ENCODE measurements at regions not wholly inside any gene's neighbourhood (a gene's known extent, or its start where the extent isn't known, plus 50 kb on each side); places are given as distances from the start of the nearest gene placed in this dataset.

DNA sequence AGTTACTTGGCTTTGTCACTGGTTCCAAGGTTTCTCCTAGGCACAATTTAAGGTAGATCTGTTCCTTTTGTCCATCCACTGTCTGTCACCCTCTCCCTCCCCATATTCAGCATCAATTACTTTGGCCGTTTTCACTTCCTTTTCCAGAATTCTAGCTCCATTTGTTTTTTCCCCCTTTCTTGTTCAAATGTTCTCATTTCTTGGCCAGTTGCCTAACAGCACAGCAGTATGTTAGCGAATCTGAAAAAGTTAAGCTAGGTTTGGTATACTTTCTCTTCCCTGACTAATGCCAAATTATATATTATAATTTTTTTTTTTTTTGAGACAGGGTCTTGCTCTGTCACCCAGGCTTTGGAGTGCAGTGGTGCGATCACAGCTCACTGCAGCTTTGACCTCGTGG lies 409.1 kb upstream of the TEX13C start:
- TF ChIP-seq, protein P1, sequence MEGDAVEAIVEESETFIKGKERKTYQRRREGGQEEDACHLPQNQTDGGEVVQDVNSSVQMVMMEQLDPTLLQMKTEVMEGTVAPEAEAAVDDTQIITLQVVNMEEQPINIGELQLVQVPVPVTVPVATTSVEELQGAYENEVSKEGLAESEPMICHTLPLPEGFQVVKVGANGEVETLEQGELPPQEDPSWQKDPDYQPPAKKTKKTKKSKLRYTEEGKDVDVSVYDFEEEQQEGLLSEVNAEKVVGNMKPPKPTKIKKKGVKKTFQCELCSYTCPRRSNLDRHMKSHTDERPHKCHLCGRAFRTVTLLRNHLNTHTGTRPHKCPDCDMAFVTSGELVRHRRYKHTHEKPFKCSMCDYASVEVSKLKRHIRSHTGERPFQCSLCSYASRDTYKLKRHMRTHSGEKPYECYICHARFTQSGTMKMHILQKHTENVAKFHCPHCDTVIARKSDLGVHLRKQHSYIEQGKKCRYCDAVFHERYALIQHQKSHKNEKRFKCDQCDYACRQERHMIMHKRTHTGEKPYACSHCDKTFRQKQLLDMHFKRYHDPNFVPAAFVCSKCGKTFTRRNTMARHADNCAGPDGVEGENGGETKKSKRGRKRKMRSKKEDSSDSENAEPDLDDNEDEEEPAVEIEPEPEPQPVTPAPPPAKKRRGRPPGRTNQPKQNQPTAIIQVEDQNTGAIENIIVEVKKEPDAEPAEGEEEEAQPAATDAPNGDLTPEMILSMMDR (IDR thresholded peaks at IDR 0.05), result no peak
- no peak for TF ChIP-seq POLR2A (IDR thresholded peaks at IDR 0.05)
- TF ChIP-seq EP300 (IDR thresholded peaks at IDR 0.05), result no peak
